ENCODE measurements at regions not wholly inside any gene's neighbourhood (a gene's known extent, or its start where the extent isn't known, plus 50 kb on each side); places are given as distances from the start of the nearest gene placed in this dataset.

- TF ChIP-seq, protein P1, sequence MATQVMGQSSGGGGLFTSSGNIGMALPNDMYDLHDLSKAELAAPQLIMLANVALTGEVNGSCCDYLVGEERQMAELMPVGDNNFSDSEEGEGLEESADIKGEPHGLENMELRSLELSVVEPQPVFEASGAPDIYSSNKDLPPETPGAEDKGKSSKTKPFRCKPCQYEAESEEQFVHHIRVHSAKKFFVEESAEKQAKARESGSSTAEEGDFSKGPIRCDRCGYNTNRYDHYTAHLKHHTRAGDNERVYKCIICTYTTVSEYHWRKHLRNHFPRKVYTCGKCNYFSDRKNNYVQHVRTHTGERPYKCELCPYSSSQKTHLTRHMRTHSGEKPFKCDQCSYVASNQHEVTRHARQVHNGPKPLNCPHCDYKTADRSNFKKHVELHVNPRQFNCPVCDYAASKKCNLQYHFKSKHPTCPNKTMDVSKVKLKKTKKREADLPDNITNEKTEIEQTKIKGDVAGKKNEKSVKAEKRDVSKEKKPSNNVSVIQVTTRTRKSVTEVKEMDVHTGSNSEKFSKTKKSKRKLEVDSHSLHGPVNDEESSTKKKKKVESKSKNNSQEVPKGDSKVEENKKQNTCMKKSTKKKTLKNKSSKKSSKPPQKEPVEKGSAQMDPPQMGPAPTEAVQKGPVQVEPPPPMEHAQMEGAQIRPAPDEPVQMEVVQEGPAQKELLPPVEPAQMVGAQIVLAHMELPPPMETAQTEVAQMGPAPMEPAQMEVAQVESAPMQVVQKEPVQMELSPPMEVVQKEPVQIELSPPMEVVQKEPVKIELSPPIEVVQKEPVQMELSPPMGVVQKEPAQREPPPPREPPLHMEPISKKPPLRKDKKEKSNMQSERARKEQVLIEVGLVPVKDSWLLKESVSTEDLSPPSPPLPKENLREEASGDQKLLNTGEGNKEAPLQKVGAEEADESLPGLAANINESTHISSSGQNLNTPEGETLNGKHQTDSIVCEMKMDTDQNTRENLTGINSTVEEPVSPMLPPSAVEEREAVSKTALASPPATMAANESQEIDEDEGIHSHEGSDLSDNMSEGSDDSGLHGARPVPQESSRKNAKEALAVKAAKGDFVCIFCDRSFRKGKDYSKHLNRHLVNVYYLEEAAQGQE (IDR thresholded peaks at IDR 0.05; ENCODE audit: insufficient replicate concordance, low read depth), result no peak
- TF ChIP-seq CTCF (IDR thresholded peaks at IDR 0.05; ENCODE audit: insufficient read depth, low read length), result no peak
Measured at GRCh38 chrX:109281483-109282275, 200.2 kb downstream of the GUCY2F start.

Measured in HL-60 (cell line).